Transverse colon (tissue), 3 donors: ENCODE measurements at regions not wholly inside any gene's neighbourhood (a gene's known extent, or its start where the extent isn't known, plus 50 kb on each side); places are given as distances from the start of the nearest gene placed in this dataset.

Experiments used
- POLR2A ChIP-seq: fragments of 450-650 bp; IDR thresholded peaks from one replicate; pipeline ENCODE4 v1.6.1; 2016; ENCODE audit warnings: antibody characterized with exemption, mild to moderate bottlenecking, moderate library complexity
- TF ChIP-seq, protein P1 (sequence below), 5 experiments: fragments of 200-600 bp in 3 of 5; fragments of 450-650 bp in 2 of 5; sonication (generic) in 3 of 5; IDR thresholded peaks; 1 replicate in 2 of 5; 2 replicates in 3 of 5; pipeline ENCODE4 v1.5.1; 2016 to 2017; ENCODE audit warnings: antibody characterized with exemption in 5 of 5, inconsistent platforms in 3 of 5, mild to moderate bottlenecking in 2 of 5, moderate library complexity in 1 of 5

DNA sequence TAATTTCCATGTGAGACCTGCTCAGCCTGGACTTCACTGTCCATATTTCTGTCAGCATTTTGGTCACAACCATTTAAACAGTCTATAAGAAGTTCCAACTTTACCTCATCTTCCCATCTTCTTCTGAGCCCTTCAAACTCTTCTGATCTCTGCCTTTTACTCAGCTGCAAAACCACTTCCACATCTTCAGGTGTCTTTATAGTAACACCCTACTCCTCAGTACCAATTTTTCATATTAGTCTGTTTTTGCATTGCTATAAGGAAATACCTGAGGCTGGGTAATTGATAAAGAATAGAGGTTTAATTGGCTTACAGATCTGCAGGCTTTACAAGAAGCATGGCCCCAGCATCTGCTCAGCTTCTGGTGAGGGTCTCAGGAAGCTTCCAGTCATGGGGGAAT lies 1648.9 kb upstream of the SLC10A2 start:
- TF ChIP-seq, protein P1, sequence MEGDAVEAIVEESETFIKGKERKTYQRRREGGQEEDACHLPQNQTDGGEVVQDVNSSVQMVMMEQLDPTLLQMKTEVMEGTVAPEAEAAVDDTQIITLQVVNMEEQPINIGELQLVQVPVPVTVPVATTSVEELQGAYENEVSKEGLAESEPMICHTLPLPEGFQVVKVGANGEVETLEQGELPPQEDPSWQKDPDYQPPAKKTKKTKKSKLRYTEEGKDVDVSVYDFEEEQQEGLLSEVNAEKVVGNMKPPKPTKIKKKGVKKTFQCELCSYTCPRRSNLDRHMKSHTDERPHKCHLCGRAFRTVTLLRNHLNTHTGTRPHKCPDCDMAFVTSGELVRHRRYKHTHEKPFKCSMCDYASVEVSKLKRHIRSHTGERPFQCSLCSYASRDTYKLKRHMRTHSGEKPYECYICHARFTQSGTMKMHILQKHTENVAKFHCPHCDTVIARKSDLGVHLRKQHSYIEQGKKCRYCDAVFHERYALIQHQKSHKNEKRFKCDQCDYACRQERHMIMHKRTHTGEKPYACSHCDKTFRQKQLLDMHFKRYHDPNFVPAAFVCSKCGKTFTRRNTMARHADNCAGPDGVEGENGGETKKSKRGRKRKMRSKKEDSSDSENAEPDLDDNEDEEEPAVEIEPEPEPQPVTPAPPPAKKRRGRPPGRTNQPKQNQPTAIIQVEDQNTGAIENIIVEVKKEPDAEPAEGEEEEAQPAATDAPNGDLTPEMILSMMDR (IDR thresholded peaks at IDR 0.05), result no peak
- no peak for TF ChIP-seq POLR2A
